ENCODE measurements at regions not wholly inside any gene's neighbourhood (a gene's known extent, or its start where the extent isn't known, plus 50 kb on each side); places are given as distances from the start of the nearest gene placed in this dataset.

DNA sequence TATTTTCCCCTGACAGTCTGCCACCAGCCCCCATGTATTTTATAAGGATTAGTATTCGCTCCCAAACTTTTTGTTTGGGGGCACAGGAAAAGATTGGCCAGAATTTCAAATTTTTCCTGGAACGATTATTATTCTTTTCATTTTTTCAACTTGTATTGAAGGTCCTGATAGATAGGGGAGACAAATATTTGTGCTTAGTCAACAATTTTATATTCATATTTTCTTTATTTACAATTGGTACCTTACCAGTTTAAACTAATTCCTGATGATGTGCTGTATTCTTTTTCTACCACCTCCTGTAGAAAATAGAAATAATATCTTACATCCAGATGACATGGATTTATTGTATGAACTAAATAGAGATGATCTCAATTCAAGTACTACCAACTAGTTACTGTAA, 60.7 kb upstream of the TSLP start:
- DNase-seq (no peak), ATAC-seq (ENCODE audit: low read depth in 2 of 2) (no peak)
- Mint-ChIP-seq H3K36me3 (peaks cover 0 to 8% of the 10 kb centered on the region in 2 donors), H3K27ac (no peak overlapping the region), H3K4me3 (no peak overlapping the region), H3K27me3 (peaks cover 0 to 10% (median 0%) of the 10 kb centered on the region in 3 donors), H3K9me3 (peaks cover 0 to 17% (median 7%) of the 10 kb centered on the region in 7 donors), H3K4me1 (no peaks in the 10 kb centered on the region)

DNA sequence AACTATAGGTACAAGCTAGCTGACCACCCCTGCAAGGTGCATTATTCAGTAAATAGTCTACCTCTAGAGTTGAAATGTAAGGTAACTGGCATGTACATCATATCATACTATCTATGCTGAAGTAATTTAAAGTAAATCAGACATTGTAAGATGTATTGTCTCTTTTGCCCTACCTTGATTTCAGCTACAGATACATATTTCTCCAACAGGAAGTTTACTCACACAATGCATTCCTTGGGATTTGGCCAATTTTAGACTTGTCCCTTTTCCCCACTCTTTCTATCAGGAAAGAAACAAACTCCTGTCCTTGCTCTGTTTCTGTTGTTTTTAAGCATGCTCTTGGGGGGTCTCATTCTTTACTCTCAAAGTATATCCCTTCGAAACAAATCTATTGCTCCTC, 58.5 kb upstream of the TSLP start:
- Mint-ChIP-seq H3K4me3 (no peak overlapping the region), H3K9me3 (peaks cover 0 to 17% (median 7%) of the 10 kb centered on the region in 7 donors), H3K27ac (no peak overlapping the region), H3K36me3 (peaks cover 0 to 8% of the 10 kb centered on the region in 2 donors), H3K4me1 (no peaks in the 10 kb centered on the region), H3K27me3 (peaks cover 0 to 7% (median 5%) of the 10 kb centered on the region in 3 donors)
- DNase-seq (no peak), ATAC-seq (ENCODE audit: low read depth in 2 of 2) (no peak)

- ATAC-seq (ENCODE audit: low read depth in 2 of 2): no peak
- Mint-ChIP-seq H3K9me3 (peaks cover 0 to 2% (median 0%) of the 10 kb centered on the region in 7 donors), H3K4me1 (no peaks in the 10 kb centered on the region)
These were observed 54.7 kb upstream of the TSLP start for GRCh38 chr5:111016801-111017200.

GRCh38 chr5:111017731-111018130, 53.8 kb upstream of the TSLP start:
- no peaks in the 10 kb centered on the region for H3K36me3 Mint-ChIP-seq
- no peak for DNase-seq
- H3K27ac Mint-ChIP-seq: no peak overlapping the region
- no peak for ATAC-seq (ENCODE audit: low read depth in 2 of 2)
- no peak overlapping the region for H3K4me3 Mint-ChIP-seq
- H3K9me3 Mint-ChIP-seq: peaks cover 0 to 2% (median 0%) of the 10 kb centered on the region in 7 donors
- H3K4me1 Mint-ChIP-seq: no peaks in the 10 kb centered on the region
- peaks cover 0 to 5% (median 0%) of the 10 kb centered on the region in 3 donors for H3K27me3 Mint-ChIP-seq

More at GRCh38 chr5:111016801-111017200, 54.7 kb upstream of the TSLP start:
- DNase-seq: no peak
- Mint-ChIP-seq H3K27ac (no peak overlapping the region), H3K36me3 (no peaks in the 10 kb centered on the region), H3K27me3 (peaks cover 0 to 5% (median 0%) of the 10 kb centered on the region in 3 donors), H3K4me3 (no peak overlapping the region)

All from naive B cell (primary cell).